SK-N-MC (cell line): ENCODE measurements at regions not wholly inside any gene's neighbourhood (a gene's known extent, or its start where the extent isn't known, plus 50 kb on each side); places are given as distances from the start of the nearest gene placed in this dataset.

Source experiments
- DNase-seq: peaks from one replicate; pipeline ENCODE4 v3.0.0-alpha.2; 2011; ENCODE audit warnings: low read depth, low spot score
- H3K27ac ChIP-seq: fragments of 200-600 bp; sonication (generic); 2 replicates; pipeline ENCODE4 v1.5.1; 2016; ENCODE audit warnings: mixed run types
- H3K36me3 ChIP-seq: fragments of 200-600 bp; sonication (generic); 2 replicates; pipeline ENCODE4 v1.6.1; 2017; ENCODE audit warnings: antibody characterized with exemption, low read length, mixed read lengths; ENCODE audit not compliant: insufficient read depth
- H3K4me3 ChIP-seq: fragments of 200-600 bp; sonication (generic); 2 replicates; pipeline ENCODE4 v1.5.1; 2016
- H3K9ac ChIP-seq: fragments of 200-600 bp; sonication (generic); 2 replicates; pipeline ENCODE4 v1.8.0; 2017; ENCODE audit warnings: mixed run types, mixed read lengths; ENCODE audit not compliant: insufficient read length
- H3K9me3 ChIP-seq: fragments of 200-600 bp; sonication (generic); 2 replicates; pipeline ENCODE4 v1.6.1; 2017; ENCODE audit warnings: low read depth, mild to moderate bottlenecking, antibody characterized with exemption, low read length, moderate library complexity, mixed read lengths
- EZH2 ChIP-seq: fragments of 200-600 bp; sonication (generic); IDR thresholded peaks from one replicate; pipeline ENCODE4 v1.6.1; 2017; ENCODE audit warnings: antibody characterized with exemption
- FOXP2 ChIP-seq: optimal IDR thresholded peaks from 2 replicates; pipeline ENCODE3; 2011; ENCODE audit warnings: mild to moderate bottlenecking, moderate library complexity; ENCODE audit not compliant: insufficient read depth; ENCODE audit errors: extremely low read length, control extremely low read depth
- POLR2AphosphoS5 ChIP-seq: IDR thresholded peaks from 2 replicates; pipeline ENCODE4 v1.6.1; 2012; ENCODE audit warnings: mild to moderate bottlenecking, low read depth, low read length, borderline replicate concordance

DNA sequence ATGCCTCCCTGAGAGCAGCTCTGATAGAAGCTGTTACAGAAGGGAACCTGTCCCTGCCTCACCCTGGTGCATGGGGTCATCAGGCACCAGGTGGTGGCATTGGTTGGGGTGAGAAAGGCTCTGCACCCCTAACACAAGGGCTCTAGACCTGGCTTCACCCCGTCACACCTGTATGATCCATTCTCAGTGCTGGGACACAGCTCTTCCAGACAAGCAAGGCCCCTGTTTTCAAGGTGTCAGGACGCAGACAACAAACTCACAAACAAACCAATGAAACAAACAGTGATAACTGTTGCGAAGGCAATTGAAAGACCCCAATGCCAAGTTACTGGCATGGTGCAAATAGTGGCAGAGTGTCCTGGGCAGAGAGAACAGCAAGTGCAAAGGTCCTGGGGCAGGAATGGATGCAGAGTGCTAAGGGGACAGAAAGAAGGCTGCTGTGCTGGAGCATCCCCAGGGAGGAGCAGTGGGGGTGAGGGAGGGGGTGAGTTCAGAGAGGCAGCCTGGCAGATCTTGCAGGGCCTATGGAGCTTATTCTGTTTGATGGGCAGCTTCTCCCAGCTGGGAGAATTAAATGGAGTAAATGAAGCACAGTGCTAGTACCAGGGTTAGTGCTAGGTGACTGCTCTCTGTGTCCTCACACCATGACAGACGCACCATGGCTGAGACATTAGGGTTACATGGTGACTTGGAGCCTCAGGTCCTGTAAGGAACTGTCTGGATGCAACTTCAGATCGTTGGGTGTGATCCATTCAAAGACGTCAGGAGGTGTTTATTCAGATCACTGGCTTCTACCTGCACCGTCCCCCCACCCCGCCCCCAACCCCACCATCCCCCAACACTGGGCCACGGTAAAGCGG is 67.9 kb upstream of the UNC5A start:
- Histone ChIP-seq H3K36me3 (no peaks in the 10 kb centered on the region), H3K9ac (no peak overlapping the region), H3K27ac (no peak overlapping the region), H3K4me3 (no peak overlapping the region), H3K9me3 (no peaks in the 10 kb centered on the region)
- no peak for TF ChIP-seq FOXP2
- no peak for TF ChIP-seq EZH2
- no peak for TF ChIP-seq POLR2AphosphoS5
- no peak for DNase-seq

DNA sequence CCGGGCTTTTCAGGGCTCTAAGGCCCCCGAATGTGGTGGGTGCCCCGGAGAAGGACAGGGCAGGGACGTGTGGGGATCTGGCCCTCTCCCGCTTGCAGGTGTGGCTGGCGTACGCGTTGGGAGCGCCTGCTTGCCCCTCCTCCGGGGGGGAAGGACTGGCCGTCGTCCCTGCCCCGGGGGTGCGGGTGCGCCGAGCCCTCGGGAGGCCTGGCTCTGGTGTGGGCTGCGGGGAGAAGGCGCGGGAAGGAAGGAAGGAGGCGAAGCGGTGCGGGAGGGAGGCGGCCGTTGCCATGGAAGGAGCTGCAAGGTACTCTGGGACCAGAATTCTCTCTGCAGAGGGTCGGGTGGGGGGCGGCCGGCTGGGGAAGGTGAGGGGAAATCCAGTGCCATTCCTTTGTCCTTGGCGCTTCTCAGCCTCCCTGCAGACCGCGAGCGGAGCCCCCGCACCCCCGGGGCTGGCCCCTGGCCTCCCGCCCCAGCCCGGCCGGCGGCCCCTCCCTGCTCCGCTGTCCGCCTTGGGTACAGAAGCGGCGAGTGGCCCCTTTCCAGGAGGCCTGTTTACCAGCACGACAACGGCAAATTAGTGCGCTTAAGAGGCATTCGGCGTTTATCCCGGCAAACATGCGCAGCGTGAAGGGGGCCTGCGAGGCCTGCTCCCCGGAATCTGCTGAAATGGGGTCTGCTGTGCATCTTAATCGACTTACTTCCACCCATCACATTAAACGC is 67.1 kb upstream of the UNC5A start:
- no peak for DNase-seq
- Histone ChIP-seq H3K9ac (no peak overlapping the region), H3K4me3 (no peak overlapping the region), H3K27ac (no peak overlapping the region), H3K36me3 (no peaks in the 10 kb centered on the region), H3K9me3 (no peaks in the 10 kb centered on the region)
- TF ChIP-seq FOXP2, result no peak
- no peak for TF ChIP-seq POLR2AphosphoS5
- TF ChIP-seq EZH2, result no peak

DNA sequence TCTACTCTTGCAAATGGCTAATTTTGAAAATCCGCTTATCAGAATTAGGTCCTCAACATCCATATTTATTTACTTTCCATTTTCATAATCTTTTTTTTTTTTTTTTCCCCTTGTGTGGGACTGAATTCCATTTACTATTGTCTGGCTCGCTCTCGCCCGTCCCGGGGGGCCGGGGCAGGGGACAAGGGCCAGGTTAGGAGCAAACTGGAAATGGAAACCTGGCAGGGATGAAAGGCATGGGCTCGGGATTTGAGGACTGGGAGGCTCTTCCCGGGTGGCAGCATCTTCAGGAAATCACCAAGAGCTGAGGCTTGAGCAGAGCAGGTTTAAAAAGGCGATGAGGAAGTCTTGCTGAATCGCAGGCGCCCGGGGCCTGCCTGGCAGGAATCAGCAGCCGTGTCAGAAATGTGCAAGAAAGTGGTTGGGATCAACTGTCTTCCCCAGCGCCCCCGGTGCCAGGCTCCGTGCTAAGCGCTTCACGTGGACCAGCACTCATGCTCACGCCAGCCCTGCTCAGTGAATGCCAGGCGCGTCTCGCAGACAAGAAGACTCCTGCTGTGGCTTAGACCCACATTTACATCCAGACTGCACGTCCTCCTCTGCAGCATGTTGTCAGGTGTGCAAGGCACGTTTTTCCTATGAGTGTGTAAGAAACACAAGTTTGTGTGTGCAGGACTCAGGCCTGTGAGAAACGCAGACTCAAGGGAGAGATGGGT is 66.3 kb upstream of the UNC5A start:
- Histone ChIP-seq H3K36me3 (no peaks in the 10 kb centered on the region), H3K4me3 (no peak overlapping the region), H3K9ac (no peak overlapping the region), H3K9me3 (no peaks in the 10 kb centered on the region), H3K27ac (no peak overlapping the region)
- TF ChIP-seq EZH2, result no peak
- no peak for TF ChIP-seq FOXP2
- no peak for TF ChIP-seq POLR2AphosphoS5
- DNase-seq, result no peak

DNA sequence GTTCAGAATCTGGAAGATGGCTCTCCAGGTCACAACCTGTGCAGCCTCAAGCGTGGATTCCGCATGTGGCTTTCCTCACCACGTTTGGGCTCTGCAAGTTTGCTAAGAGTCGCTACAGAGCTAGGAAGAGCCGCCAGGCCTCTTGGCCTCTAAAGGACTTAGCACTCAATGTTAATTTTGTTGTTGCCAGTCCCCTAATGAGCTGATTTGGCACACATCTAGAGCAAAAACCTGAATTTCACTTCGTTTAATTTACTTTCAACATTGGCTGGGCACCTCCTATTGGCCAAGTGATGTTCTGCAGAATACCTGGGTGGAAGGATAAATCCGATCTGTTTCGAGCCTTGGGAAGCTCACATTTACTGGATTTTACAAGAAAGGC is 65.8 kb upstream of the UNC5A start:
- no peak overlapping the region for H3K27ac ChIP-seq
- no peaks in the 10 kb centered on the region for H3K9me3 ChIP-seq
- TF ChIP-seq POLR2AphosphoS5 (no peak), EZH2 (no peak), FOXP2 (no peak)
- DNase-seq, result no peak
- H3K9ac ChIP-seq, result no peak overlapping the region
- H3K36me3 ChIP-seq, result no peaks in the 10 kb centered on the region
- H3K4me3 ChIP-seq, result no peak overlapping the region

DNA sequence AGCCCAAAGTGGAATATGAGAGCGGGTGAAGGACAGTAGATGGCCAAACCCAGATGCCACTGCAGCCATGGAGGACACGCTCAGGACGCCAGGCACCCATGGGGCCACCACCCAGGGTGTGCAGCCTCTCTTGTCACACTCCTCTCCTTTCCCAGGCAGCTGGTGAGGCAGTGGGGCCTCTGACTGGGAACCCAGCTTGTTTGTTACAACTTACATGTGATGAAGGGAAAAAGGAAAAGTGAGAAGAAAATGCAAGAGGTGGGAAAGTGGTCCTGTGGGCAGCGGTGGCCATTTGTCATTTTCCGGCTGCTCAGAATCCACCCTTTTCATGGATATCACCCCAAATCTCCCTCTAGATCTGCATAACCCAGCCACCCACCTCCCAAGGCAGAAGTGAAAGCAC is 62.7 kb upstream of the UNC5A start:
- TF ChIP-seq POLR2AphosphoS5 (no peak), FOXP2 (no peak), EZH2 (no peak)
- Histone ChIP-seq H3K9ac (no peak overlapping the region), H3K4me3 (no peak overlapping the region), H3K9me3 (no peaks in the 10 kb centered on the region), H3K27ac (no peak overlapping the region), H3K36me3 (no peaks in the 10 kb centered on the region)
- no peak for DNase-seq

DNA sequence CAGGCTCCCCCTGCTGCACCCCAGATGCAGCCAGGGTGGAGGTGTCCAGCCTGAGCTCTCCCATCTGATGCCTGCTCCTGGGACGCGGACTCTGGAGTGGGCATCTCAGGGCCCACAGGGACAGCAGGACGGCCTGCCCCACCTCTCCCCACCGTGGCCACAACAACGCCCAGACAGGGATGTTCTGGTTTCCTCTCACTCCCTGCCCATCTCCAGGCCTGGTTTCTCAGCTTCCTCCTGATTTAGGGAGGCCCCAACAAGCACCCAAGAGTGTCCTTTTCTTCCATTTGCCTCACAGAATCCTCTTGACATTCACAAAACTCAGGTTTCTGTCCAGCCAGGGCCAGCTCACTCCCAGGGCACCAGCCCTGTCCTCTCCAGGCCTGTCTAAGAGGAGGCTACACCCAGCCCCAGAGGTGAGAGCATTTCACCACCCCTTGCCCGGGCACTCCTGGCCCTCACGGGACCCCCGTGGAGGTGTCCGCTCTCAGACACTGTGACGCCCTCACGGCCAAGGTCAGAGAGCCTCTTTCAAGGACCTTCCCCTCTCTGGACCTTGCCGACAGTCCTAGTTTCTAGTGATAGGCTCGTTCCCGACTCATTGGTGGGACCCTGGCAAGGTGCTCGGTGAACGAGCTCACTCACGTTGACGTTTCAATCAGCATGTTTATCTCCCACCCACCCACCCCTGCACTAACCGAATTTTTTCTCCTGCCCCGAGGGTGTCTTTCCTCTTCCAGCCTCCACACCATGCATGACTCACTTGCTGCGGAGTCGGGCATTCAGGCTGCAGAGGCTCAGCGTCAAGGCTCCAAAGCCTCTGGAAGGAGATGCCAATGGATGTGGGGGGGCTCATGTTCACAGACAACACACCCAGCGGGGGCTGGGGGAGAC is 62.0 kb upstream of the UNC5A start:
- Histone ChIP-seq H3K27ac (no peak overlapping the region), H3K9ac (no peak overlapping the region), H3K9me3 (no peaks in the 10 kb centered on the region), H3K4me3 (no peak overlapping the region), H3K36me3 (no peaks in the 10 kb centered on the region)
- DNase-seq, result no peak
- TF ChIP-seq FOXP2, result no peak
- TF ChIP-seq EZH2, result no peak
- no peak for TF ChIP-seq POLR2AphosphoS5

DNA sequence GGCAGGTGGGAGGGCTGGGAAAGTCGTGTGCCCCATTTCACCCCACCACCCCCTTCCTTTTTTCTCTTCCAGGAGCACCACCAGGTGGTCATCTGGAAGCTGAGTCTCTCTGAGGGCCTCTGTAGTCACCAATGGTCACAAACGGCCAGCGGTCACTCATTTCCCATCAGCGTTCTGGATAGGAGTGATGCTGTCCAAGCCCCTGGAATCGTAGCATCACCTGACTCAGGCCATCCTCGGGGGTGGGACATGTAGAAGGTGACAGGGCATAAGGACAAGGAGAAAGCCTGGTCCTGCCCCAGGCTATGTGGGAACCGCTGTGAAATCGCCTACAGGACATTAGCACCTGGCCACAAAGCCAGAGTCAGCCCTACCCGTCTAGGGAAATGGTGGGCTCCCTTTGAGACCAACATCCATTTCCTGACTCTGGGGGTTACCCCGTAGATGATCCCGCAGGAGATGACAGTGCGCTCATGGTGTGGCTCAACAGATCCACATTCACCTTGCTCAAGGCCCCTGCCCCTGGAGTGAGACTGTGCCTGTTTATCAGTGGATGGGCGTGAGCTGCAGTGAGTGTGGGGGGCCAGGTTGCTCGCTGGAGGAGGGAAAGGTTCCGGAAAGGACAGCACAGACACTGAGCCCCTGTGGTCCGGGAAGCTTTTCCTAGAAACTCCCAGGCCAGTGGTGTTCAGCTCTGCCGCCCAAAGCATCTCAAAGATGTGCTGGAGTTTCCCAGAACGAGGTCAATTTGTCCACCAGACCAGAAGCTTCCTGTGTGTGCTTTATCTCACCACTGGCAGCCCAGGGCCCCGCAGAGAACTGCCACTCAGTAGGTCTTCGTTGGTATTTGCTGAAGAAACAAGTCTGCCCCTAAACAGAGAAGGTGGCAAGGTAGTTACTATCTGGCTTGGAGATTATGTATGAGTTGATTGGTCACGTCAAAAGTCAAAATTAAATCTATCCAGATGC is 61.1 kb upstream of the UNC5A start:
- H3K9me3 ChIP-seq, result no peaks in the 10 kb centered on the region
- no peak overlapping the region for H3K27ac ChIP-seq
- TF ChIP-seq EZH2, result no peak
- no peak for TF ChIP-seq POLR2AphosphoS5
- TF ChIP-seq FOXP2, result no peak
- DNase-seq, result no peak
- H3K36me3 ChIP-seq, result no peaks in the 10 kb centered on the region
- H3K4me3 ChIP-seq, result no peak overlapping the region
- no peak overlapping the region for H3K9ac ChIP-seq
